ENCODE measurements at regions not wholly inside any gene's neighbourhood (a gene's known extent, or its start where the extent isn't known, plus 50 kb on each side); places are given as distances from the start of the nearest gene placed in this dataset.

GRCh38 chr13:50419331-50419865 lies 404.2 kb downstream of the KCNRG start:
- Mint-ChIP-seq H3K4me3 (ENCODE audit: unreplicated experiment) (no peak overlapping the region), H3K27ac (ENCODE audit: low read depth, unreplicated experiment) (no peak overlapping the region), H3K9me3 (ENCODE audit: unreplicated experiment) (peaks cover 10% of the 10 kb centered on the region), H3K36me3 (ENCODE audit: insufficient read depth, unreplicated experiment) (peaks cover 4% of the 10 kb centered on the region), H3K27me3 (ENCODE audit: insufficient read depth, unreplicated experiment) (no peaks in the 10 kb centered on the region), H3K4me1 (ENCODE audit: insufficient read depth, unreplicated experiment) (peaks cover 16% of the 10 kb centered on the region)
- ChIA-PET POLR2A (interaction anchor here (0.5 to 1.2 kb wide), 6 partner anchors 8 to 709 kb away, joined by 3 read pairs; no protein-coding TSS in a partner anchor), CTCF (interaction anchor here (0.6 to 1.4 kb wide), 4 partner anchors 8 to 729 kb away, joined by 3 to 5 read pairs (median 4); no protein-coding TSS in a partner anchor)
- no peak for DNase-seq (ENCODE audit: unreplicated experiment)
- TF ChIP-seq CTCF (IDR thresholded peaks at IDR 0.05; ENCODE audit: unreplicated experiment) = no peak
- intact Hi-C loops (cut with micrococcal nuclease) = no loop called here
- no TSS peak for BruUV-seq (replicated peaks)

- H3K27me3 Mint-ChIP-seq (ENCODE audit: insufficient read depth, unreplicated experiment) = no peaks in the 10 kb centered on the region
- BruUV-seq (replicated peaks) = no TSS peak
- no peak for TF ChIP-seq CTCF (IDR thresholded peaks at IDR 0.05; ENCODE audit: unreplicated experiment)
- DNase-seq (ENCODE audit: unreplicated experiment) = no peak
- H3K27ac Mint-ChIP-seq (ENCODE audit: low read depth, unreplicated experiment) = no peak overlapping the region
- H3K36me3 Mint-ChIP-seq (ENCODE audit: insufficient read depth, unreplicated experiment) = peaks cover 4% of the 10 kb centered on the region
- ChIA-PET CTCF (interaction anchor here (1.3 to 1.4 kb wide), 2 partner anchors 9 to 17 kb away, joined by 4 read pairs; no protein-coding TSS in a partner anchor), POLR2A (interaction anchor here (1.0 to 1.2 kb wide), 3 partner anchors 8 to 103 kb away, joined by 3 read pairs; no protein-coding TSS in a partner anchor)
- peaks cover 5% of the 10 kb centered on the region for H3K9me3 Mint-ChIP-seq (ENCODE audit: unreplicated experiment)
- no peak overlapping the region for H3K4me3 Mint-ChIP-seq (ENCODE audit: unreplicated experiment)
- H3K4me1 Mint-ChIP-seq (ENCODE audit: insufficient read depth, unreplicated experiment) = peaks cover 16% of the 10 kb centered on the region
- intact Hi-C loops (cut with micrococcal nuclease) = no loop called here
These were observed 404.7 kb downstream of the KCNRG start for GRCh38 chr13:50419896-50420295.

GRCh38 chr13:50420718-50421472 lies 405.7 kb downstream of the KCNRG start:
- ChIA-PET POLR2A (interaction anchor here (0.6 kb wide), 1 partner anchor 159 kb away, joined by 3 read pairs; no protein-coding TSS in a partner anchor), CTCF (no interaction called here)
- Mint-ChIP-seq H3K36me3 (ENCODE audit: insufficient read depth, unreplicated experiment) (no peaks in the 10 kb centered on the region), H3K27me3 (ENCODE audit: insufficient read depth, unreplicated experiment) (no peaks in the 10 kb centered on the region), H3K4me3 (ENCODE audit: unreplicated experiment) (no peak overlapping the region), H3K9me3 (ENCODE audit: unreplicated experiment) (no peaks in the 10 kb centered on the region), H3K4me1 (ENCODE audit: insufficient read depth, unreplicated experiment) (peaks cover 16% of the 10 kb centered on the region), H3K27ac (ENCODE audit: low read depth, unreplicated experiment) (no peak overlapping the region)
- TF ChIP-seq CTCF (IDR thresholded peaks at IDR 0.05; ENCODE audit: unreplicated experiment) = no peak
- intact Hi-C loops (cut with micrococcal nuclease) = no loop called here
- DNase-seq (ENCODE audit: unreplicated experiment) = no peak
- no TSS peak for BruUV-seq (replicated peaks)

GRCh38 chr13:50421473-50422130 lies 406.4 kb downstream of the KCNRG start:
- intact Hi-C loops (cut with micrococcal nuclease) = no loop called here
- Mint-ChIP-seq H3K4me3 (ENCODE audit: unreplicated experiment) (no peak overlapping the region), H3K27ac (ENCODE audit: low read depth, unreplicated experiment) (no peak overlapping the region), H3K9me3 (ENCODE audit: unreplicated experiment) (no peaks in the 10 kb centered on the region), H3K4me1 (ENCODE audit: insufficient read depth, unreplicated experiment) (peaks cover 16% of the 10 kb centered on the region), H3K27me3 (ENCODE audit: insufficient read depth, unreplicated experiment) (no peaks in the 10 kb centered on the region), H3K36me3 (ENCODE audit: insufficient read depth, unreplicated experiment) (no peaks in the 10 kb centered on the region)
- BruUV-seq (replicated peaks) = no TSS peak
- DNase-seq (ENCODE audit: unreplicated experiment) = peak; percentile 59
- ChIA-PET POLR2A (interaction anchor here (1.6 kb wide), 2 partner anchors 10 to 19 kb away, joined by 5 to 6 read pairs; no protein-coding TSS in a partner anchor), CTCF (interaction anchor here (0.5 kb wide), 1 partner anchor 238 kb away, joined by 4 read pairs; no protein-coding TSS in a partner anchor)
- no peak for TF ChIP-seq CTCF (IDR thresholded peaks at IDR 0.05; ENCODE audit: unreplicated experiment)
